ENCODE measurements at regions not wholly inside any gene's neighbourhood (a gene's known extent, or its start where the extent isn't known, plus 50 kb on each side); places are given as distances from the start of the nearest gene placed in this dataset.

- no peak for ATAC-seq (ENCODE audit: low read depth)
- TF ChIP-seq, protein P1, sequence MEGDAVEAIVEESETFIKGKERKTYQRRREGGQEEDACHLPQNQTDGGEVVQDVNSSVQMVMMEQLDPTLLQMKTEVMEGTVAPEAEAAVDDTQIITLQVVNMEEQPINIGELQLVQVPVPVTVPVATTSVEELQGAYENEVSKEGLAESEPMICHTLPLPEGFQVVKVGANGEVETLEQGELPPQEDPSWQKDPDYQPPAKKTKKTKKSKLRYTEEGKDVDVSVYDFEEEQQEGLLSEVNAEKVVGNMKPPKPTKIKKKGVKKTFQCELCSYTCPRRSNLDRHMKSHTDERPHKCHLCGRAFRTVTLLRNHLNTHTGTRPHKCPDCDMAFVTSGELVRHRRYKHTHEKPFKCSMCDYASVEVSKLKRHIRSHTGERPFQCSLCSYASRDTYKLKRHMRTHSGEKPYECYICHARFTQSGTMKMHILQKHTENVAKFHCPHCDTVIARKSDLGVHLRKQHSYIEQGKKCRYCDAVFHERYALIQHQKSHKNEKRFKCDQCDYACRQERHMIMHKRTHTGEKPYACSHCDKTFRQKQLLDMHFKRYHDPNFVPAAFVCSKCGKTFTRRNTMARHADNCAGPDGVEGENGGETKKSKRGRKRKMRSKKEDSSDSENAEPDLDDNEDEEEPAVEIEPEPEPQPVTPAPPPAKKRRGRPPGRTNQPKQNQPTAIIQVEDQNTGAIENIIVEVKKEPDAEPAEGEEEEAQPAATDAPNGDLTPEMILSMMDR (IDR thresholded peaks at IDR 0.05; ENCODE audit: poor library complexity, severe bottlenecking), result no peak
- H3K4me1 ChIP-seq (ENCODE audit: insufficient read depth, poor library complexity, severe bottlenecking), result no peaks in the 10 kb centered on the region
- peaks cover 5% of the 10 kb centered on the region for H3K27me3 ChIP-seq (ENCODE audit: insufficient read depth, poor library complexity, severe bottlenecking)
- no peak overlapping the region for H3K4me3 ChIP-seq (ENCODE audit: severe bottlenecking)
- H3K9me3 ChIP-seq (ENCODE audit: severe bottlenecking), result no peaks in the 10 kb centered on the region
- no peak overlapping the region for H3K27ac ChIP-seq (ENCODE audit: poor library complexity, severe bottlenecking)
- H3K36me3 ChIP-seq (ENCODE audit: low read depth), result no peaks in the 10 kb centered on the region
- DNase-seq (ENCODE audit: low spot score), result no peak
Measured at GRCh38 chr7:52826515-52827265, 208.7 kb upstream of the POM121L12 start.

DNA sequence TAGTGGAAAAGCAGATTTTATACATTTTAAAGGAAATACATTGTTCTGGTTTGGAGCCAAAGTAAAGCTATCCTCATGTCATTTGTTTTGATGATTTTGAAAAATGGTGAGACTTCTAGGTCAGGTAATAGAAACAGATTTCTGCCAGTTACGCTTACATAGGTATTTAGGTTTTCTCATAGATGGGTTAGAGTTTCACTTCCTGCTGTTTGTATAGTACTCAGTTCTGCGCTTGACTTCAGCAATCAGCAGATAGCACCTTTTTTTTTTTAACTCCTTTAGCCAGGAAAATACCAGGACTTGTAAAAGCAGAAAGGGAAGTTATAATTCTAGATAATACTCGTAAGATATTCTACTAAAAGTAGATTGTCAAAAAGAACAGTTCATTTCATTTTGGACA, 209.8 kb upstream of the POM121L12 start:
- ATAC-seq (ENCODE audit: low read depth), result no peak
- no peaks in the 10 kb centered on the region for H3K27me3 ChIP-seq (ENCODE audit: insufficient read depth, poor library complexity, severe bottlenecking)
- no peaks in the 10 kb centered on the region for H3K9me3 ChIP-seq (ENCODE audit: severe bottlenecking)
- DNase-seq (ENCODE audit: low spot score), result no peak
- no peak overlapping the region for H3K4me3 ChIP-seq (ENCODE audit: severe bottlenecking)
- TF ChIP-seq, protein P1 (IDR thresholded peaks at IDR 0.05; ENCODE audit: poor library complexity, severe bottlenecking), result no peak
- no peak overlapping the region for H3K27ac ChIP-seq (ENCODE audit: poor library complexity, severe bottlenecking)
- H3K4me1 ChIP-seq (ENCODE audit: insufficient read depth, poor library complexity, severe bottlenecking), result no peaks in the 10 kb centered on the region
- no peaks in the 10 kb centered on the region for H3K36me3 ChIP-seq (ENCODE audit: low read depth)

DNA sequence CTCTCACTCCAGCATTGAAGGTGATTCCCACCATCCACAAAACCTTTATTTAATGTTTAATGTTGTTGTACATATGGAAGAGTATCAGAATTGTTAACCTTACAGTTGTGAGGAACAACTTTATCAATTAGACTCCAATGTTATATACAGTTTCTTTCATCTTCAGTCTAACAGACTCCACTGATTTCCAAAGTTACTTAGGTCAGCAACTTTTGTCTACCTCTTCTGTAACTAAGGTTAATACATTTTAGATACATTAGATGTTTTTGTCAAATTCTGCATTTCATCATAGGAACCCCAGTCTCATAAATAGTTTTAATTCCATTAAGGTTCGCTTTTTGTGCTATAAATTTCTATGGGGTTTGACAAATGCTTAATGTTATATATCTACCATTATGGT, 223.9 kb upstream of the POM121L12 start:
- H3K4me1 ChIP-seq (ENCODE audit: insufficient read depth, poor library complexity, severe bottlenecking), result no peaks in the 10 kb centered on the region
- DNase-seq (ENCODE audit: low spot score) (no peak), ATAC-seq (ENCODE audit: low read depth) (no peak)
- no peaks in the 10 kb centered on the region for H3K36me3 ChIP-seq (ENCODE audit: low read depth)
- no peak overlapping the region for H3K27ac ChIP-seq (ENCODE audit: poor library complexity, severe bottlenecking)
- TF ChIP-seq, protein P1 (IDR thresholded peaks at IDR 0.05; ENCODE audit: poor library complexity, severe bottlenecking), result no peak
- H3K9me3 ChIP-seq (ENCODE audit: severe bottlenecking), result no peaks in the 10 kb centered on the region
- H3K27me3 ChIP-seq (ENCODE audit: insufficient read depth, poor library complexity, severe bottlenecking), result peaks cover 6% of the 10 kb centered on the region
- no peak overlapping the region for H3K4me3 ChIP-seq (ENCODE audit: severe bottlenecking)

DNA sequence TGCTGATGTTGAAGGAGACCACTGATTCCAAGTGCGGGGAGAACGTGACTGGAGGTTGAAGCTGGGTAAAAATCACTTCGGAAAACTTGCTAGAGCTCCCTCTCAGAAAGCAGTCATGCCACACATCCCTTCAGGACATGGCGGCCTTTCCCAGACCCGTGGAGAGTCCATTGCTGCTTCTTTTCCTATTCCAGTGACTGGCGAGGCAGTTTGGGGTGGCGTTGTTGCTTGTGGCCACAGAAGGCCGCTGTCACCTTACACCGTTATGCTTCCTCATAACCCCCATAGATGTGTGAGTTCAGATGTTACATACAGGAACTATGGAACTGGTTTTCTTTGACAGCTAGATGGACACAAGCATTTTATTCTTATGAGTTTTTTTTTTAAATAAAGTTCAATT, 235.6 kb upstream of the POM121L12 start:
- Histone ChIP-seq H3K27ac (ENCODE audit: poor library complexity, severe bottlenecking) (no peak overlapping the region), H3K27me3 (ENCODE audit: insufficient read depth, poor library complexity, severe bottlenecking) (no peaks in the 10 kb centered on the region), H3K4me3 (ENCODE audit: severe bottlenecking) (no peak overlapping the region), H3K4me1 (ENCODE audit: insufficient read depth, poor library complexity, severe bottlenecking) (no peaks in the 10 kb centered on the region), H3K36me3 (ENCODE audit: low read depth) (no peaks in the 10 kb centered on the region), H3K9me3 (ENCODE audit: severe bottlenecking) (no peaks in the 10 kb centered on the region)
- DNase-seq (ENCODE audit: low spot score), result no peak
- TF ChIP-seq, protein P1 (IDR thresholded peaks at IDR 0.05; ENCODE audit: poor library complexity, severe bottlenecking), result no peak
- ATAC-seq (ENCODE audit: low read depth), result no peak

- TF ChIP-seq, protein P1 (IDR thresholded peaks at IDR 0.05; ENCODE audit: poor library complexity, severe bottlenecking), result no peak
- ATAC-seq (ENCODE audit: low read depth) (no peak), DNase-seq (ENCODE audit: low spot score) (no peak)
- Histone ChIP-seq H3K4me3 (ENCODE audit: severe bottlenecking) (no peak overlapping the region), H3K27me3 (ENCODE audit: insufficient read depth, poor library complexity, severe bottlenecking) (peaks cover 2% of the 10 kb centered on the region), H3K27ac (ENCODE audit: poor library complexity, severe bottlenecking) (no peak overlapping the region), H3K36me3 (ENCODE audit: low read depth) (no peaks in the 10 kb centered on the region), H3K4me1 (ENCODE audit: insufficient read depth, poor library complexity, severe bottlenecking) (no peaks in the 10 kb centered on the region), H3K9me3 (ENCODE audit: severe bottlenecking) (no peaks in the 10 kb centered on the region)
Measured at GRCh38 chr7:52797801-52798200, 237.6 kb upstream of the POM121L12 start.

Measured in RWPE2 (cell line).